Parathyroid adenoma (tissue), 2 donors: ENCODE measurements at regions not wholly inside any gene's neighbourhood (a gene's known extent, or its start where the extent isn't known, plus 50 kb on each side); places are given as distances from the start of the nearest gene placed in this dataset.

Experiments
- H2AFZ ChIP-seq: fragments of 300-600 bp; sonication (generic); one replicate; pipeline ENCODE4 v1.7.0; 2017; ENCODE audit warnings: antibody characterized with exemption, mild to moderate bottlenecking
- H3K27ac ChIP-seq: fragments of 300-600 bp; sonication (generic); one replicate; pipeline ENCODE4 v1.7.0; 2017
- H3K27me3 ChIP-seq: fragments of 300-600 bp; sonication (generic); one replicate; pipeline ENCODE4 v1.7.0; 2017; ENCODE audit warnings: low read length; ENCODE audit not compliant: control insufficient read depth, insufficient read depth
- H3K36me3 ChIP-seq: fragments of 300-600 bp; sonication (generic); one replicate; pipeline ENCODE4 v1.7.0; 2017; ENCODE audit warnings: low read length; ENCODE audit not compliant: control insufficient read depth, insufficient read depth
- H3K4me1 ChIP-seq: fragments of 300-600 bp; sonication (generic); one replicate; pipeline ENCODE4 v1.7.0; 2017; ENCODE audit warnings: control low read depth
- H3K4me2 ChIP-seq: fragments of 300-600 bp; sonication (generic); one replicate; pipeline ENCODE4 v1.7.0; 2017; ENCODE audit warnings: low read length
- H3K4me3 ChIP-seq: fragments of 300-600 bp; sonication (generic); one replicate; pipeline ENCODE4 v1.7.0; 2017; ENCODE audit warnings: low read depth, low read length
- H3K79me2 ChIP-seq: fragments of 300-600 bp; sonication (generic); one replicate; pipeline ENCODE4 v1.7.0; 2017; ENCODE audit warnings: control low read depth
- H3K9ac ChIP-seq: fragments of 300-600 bp; sonication (generic); one replicate; pipeline ENCODE4 v1.7.0; 2017; ENCODE audit warnings: mild to moderate bottlenecking
- H3K9me3 ChIP-seq: fragments of 300-600 bp; sonication (generic); one replicate; pipeline ENCODE4 v1.7.0; 2017; ENCODE audit warnings: low read length; ENCODE audit not compliant: control insufficient read depth
- CTCF ChIP-seq: fragments of 300-600 bp; sonication (generic); IDR thresholded peaks from one replicate; pipeline ENCODE4 v1.7.0; 2017; ENCODE audit warnings: antibody characterized with exemption, mild to moderate bottlenecking
- donor health status: primary hyperparathyroidism.

DNA sequence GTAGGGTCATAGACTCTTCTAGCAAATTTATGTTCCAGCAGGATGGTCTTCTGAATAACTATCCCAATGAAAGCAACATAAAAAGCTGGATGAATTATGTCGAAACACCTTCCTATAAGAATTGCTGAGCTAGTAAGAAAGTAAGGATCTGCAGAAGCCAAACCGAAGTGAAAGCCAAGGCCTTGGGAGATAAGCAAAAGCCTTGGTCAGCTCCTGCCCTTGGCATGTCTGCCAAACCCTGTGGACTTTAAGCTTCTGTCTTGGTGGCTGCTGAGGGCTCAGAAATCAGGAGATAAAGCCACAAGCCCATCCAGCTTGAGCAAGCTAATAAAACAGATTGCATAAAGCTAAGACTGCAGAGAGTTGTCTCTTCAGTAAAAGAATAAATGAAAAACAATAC lies 81.2 kb upstream of the KCND3 start:
- TF ChIP-seq CTCF: no peak
- Histone ChIP-seq H3K79me2 (no peaks in the 10 kb centered on the region), H3K36me3 (no peaks in the 10 kb centered on the region), H3K9me3 (no peaks in the 10 kb centered on the region), H2AFZ (no peak overlapping the region), H3K27ac (no peak overlapping the region), H3K9ac (no peak overlapping the region), H3K4me1 (no peaks in the 10 kb centered on the region), H3K4me2 (no peak overlapping the region), H3K27me3 (no peaks in the 10 kb centered on the region), H3K4me3 (no peak overlapping the region)

- no peak overlapping the region for H3K4me3 ChIP-seq
- H3K4me1 ChIP-seq: no peaks in the 10 kb centered on the region
- no peak overlapping the region for H3K9ac ChIP-seq
- TF ChIP-seq CTCF: no peak
- H2AFZ ChIP-seq: no peak overlapping the region
- no peak overlapping the region for H3K27ac ChIP-seq
- H3K9me3 ChIP-seq: no peaks in the 10 kb centered on the region
- H3K27me3 ChIP-seq: no peaks in the 10 kb centered on the region
- H3K36me3 ChIP-seq: no peaks in the 10 kb centered on the region
- H3K4me2 ChIP-seq: no peak overlapping the region
- H3K79me2 ChIP-seq: no peaks in the 10 kb centered on the region
Measured at GRCh38 chr1:112074711-112075110, 85.2 kb upstream of the KCND3 start.

GRCh38 chr1:112075566-112075965 lies 86.1 kb upstream of the KCND3 start:
- no peak for TF ChIP-seq CTCF
- H3K27ac ChIP-seq: no peak overlapping the region
- no peaks in the 10 kb centered on the region for H3K79me2 ChIP-seq
- H3K9me3 ChIP-seq: no peaks in the 10 kb centered on the region
- no peaks in the 10 kb centered on the region for H3K27me3 ChIP-seq
- H3K4me3 ChIP-seq: no peak overlapping the region
- H3K4me1 ChIP-seq: no peaks in the 10 kb centered on the region
- no peak overlapping the region for H3K4me2 ChIP-seq
- no peak overlapping the region for H2AFZ ChIP-seq
- no peak overlapping the region for H3K9ac ChIP-seq
- H3K36me3 ChIP-seq: no peaks in the 10 kb centered on the region

DNA sequence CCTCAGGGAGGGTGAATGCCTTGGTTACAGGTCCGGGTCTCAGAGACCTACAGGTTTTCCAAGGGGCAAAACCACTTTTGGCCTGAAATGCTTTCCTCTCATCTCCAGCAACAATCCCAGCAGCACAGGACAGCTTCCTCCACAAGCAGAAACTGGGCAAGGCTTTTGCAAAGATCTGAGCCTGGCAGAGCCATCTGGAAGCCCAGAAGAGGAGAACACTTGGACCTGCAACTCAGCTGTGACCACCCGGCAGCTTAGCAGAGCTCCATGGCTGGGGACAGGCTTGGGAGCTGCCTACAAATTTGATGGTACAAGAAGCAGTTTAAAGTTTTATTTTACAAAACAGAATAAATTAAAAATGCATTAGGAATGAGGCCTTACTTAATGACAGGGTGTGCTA lies 90.0 kb upstream of the KCND3 start:
- H3K79me2 ChIP-seq: no peaks in the 10 kb centered on the region
- no peaks in the 10 kb centered on the region for H3K4me1 ChIP-seq
- no peak overlapping the region for H3K9ac ChIP-seq
- H3K36me3 ChIP-seq: no peaks in the 10 kb centered on the region
- no peak overlapping the region for H3K4me3 ChIP-seq
- H3K27ac ChIP-seq: no peak overlapping the region
- no peaks in the 10 kb centered on the region for H3K27me3 ChIP-seq
- TF ChIP-seq CTCF: no peak
- H3K9me3 ChIP-seq: no peaks in the 10 kb centered on the region
- H3K4me2 ChIP-seq: no peak overlapping the region
- H2AFZ ChIP-seq: no peak overlapping the region

DNA sequence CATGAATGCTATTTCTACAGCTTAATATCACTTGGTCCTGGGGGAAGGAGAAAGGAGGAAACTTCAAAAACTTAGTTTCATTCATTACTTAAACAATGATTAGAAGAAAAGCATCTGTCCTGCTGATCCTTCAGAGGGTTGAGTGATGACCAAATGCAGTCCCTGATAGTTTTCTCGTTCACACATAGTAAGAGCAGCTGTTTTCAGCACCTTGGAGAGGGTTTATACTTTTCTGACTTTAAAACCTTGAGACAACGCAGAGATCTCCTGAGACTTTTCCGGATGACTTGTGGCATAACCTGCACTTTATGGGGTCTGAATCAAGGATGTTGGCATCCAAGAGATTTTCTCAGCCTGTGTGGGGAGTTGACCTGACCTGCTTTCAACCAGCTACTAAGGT lies 94.0 kb upstream of the KCND3 start:
- H3K9me3 ChIP-seq: no peaks in the 10 kb centered on the region
- no peak overlapping the region for H3K9ac ChIP-seq
- no peaks in the 10 kb centered on the region for H3K36me3 ChIP-seq
- H3K27me3 ChIP-seq: no peaks in the 10 kb centered on the region
- no peak overlapping the region for H2AFZ ChIP-seq
- H3K4me3 ChIP-seq: no peak overlapping the region
- H3K4me2 ChIP-seq: no peak overlapping the region
- H3K4me1 ChIP-seq: no peaks in the 10 kb centered on the region
- no peak for TF ChIP-seq CTCF
- no peak overlapping the region for H3K27ac ChIP-seq
- H3K79me2 ChIP-seq: no peaks in the 10 kb centered on the region
